HEK293 (cell line): ENCODE measurements at regions not wholly inside any gene's neighbourhood (a gene's known extent, or its start where the extent isn't known, plus 50 kb on each side); places are given as distances from the start of the nearest gene placed in this dataset.

Experiments
- SCRT1 ChIP-seq: fragments of 450-650 bp; formaldehyde crosslinking; IDR thresholded peaks from 2 replicates; pipeline ENCODE4 v1.5.1; 2016; ENCODE audit warnings: missing biosample characterization, missing genetic modification characterization, borderline replicate concordance
- YY1 ChIP-seq: fragments of 450-650 bp; formaldehyde crosslinking; IDR thresholded peaks from 2 replicates; pipeline ENCODE4 v1.5.1; 2018; ENCODE audit warnings: missing biosample characterization, missing genetic modification characterization
- ZNF335 ChIP-seq: fragments of 450-650 bp; formaldehyde crosslinking; conservative IDR thresholded peaks from 2 replicates; pipeline ENCODE4 v1.5.1; 2016; ENCODE audit warnings: missing biosample characterization, missing genetic modification characterization
- ZXDB ChIP-seq: fragments of 450-650 bp; formaldehyde crosslinking; IDR thresholded peaks from 2 replicates; pipeline ENCODE4 v1.5.1; 2016; ENCODE audit warnings: missing biosample characterization, missing genetic modification characterization
- TF ChIP-seq, protein P1 (sequence below): fragments of 450-650 bp; formaldehyde crosslinking; IDR thresholded peaks from 2 replicates; pipeline ENCODE4 v1.5.1; 2016; ENCODE audit warnings: missing biosample characterization, missing genetic modification characterization, low read depth

- no peak for TF ChIP-seq SCRT1 (tag by site-specific recombination)
- TF ChIP-seq ZNF335 (tag by site-specific recombination): no peak
- TF ChIP-seq YY1 (tag by site-specific recombination): no peak
- TF ChIP-seq ZXDB (tag by site-specific recombination): no peak
- TF ChIP-seq, protein P1, sequence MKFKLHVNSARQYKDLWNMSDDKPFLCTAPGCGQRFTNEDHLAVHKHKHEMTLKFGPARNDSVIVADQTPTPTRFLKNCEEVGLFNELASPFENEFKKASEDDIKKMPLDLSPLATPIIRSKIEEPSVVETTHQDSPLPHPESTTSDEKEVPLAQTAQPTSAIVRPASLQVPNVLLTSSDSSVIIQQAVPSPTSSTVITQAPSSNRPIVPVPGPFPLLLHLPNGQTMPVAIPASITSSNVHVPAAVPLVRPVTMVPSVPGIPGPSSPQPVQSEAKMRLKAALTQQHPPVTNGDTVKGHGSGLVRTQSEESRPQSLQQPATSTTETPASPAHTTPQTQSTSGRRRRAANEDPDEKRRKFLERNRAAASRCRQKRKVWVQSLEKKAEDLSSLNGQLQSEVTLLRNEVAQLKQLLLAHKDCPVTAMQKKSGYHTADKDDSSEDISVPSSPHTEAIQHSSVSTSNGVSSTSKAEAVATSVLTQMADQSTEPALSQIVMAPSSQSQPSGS (tag by site-specific recombination): no peak
Observed at GRCh38 chr4:125847518-125847917, 532.8 kb downstream of the FAT4 start.
